ENCODE measurements at regions not wholly inside any gene's neighbourhood (a gene's known extent, or its start where the extent isn't known, plus 50 kb on each side); places are given as distances from the start of the nearest gene placed in this dataset.

DNA sequence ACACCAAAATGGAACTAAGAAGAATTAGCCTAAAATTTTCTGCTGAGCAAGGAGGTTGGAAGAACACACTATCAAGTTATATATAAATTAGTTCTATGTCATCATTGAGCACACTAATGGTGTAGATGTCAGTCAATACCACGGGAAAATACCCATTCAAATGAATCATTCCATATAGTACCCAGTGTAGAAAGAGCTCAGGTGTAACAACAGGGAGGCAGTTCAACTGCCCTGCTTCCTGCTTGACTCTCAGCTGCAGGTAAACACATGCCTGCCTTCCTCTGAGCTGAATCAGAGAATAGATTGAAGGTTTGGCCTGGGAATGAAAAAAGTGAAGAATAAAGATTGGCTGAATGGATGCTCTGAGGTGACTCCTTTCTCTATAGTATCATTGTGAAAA is 1088.0 kb downstream of the AGBL1 start:
- TF ChIP-seq, protein P1, sequence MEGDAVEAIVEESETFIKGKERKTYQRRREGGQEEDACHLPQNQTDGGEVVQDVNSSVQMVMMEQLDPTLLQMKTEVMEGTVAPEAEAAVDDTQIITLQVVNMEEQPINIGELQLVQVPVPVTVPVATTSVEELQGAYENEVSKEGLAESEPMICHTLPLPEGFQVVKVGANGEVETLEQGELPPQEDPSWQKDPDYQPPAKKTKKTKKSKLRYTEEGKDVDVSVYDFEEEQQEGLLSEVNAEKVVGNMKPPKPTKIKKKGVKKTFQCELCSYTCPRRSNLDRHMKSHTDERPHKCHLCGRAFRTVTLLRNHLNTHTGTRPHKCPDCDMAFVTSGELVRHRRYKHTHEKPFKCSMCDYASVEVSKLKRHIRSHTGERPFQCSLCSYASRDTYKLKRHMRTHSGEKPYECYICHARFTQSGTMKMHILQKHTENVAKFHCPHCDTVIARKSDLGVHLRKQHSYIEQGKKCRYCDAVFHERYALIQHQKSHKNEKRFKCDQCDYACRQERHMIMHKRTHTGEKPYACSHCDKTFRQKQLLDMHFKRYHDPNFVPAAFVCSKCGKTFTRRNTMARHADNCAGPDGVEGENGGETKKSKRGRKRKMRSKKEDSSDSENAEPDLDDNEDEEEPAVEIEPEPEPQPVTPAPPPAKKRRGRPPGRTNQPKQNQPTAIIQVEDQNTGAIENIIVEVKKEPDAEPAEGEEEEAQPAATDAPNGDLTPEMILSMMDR (IDR thresholded peaks at IDR 0.05): no peak
- H3K4me3 ChIP-seq: no peak overlapping the region
- ATAC-seq (no peak), DNase-seq (no peak)
- WGBS, 3 donors: 50 to 72% (median 61%) methylated on average over 1 of the region's 1 CpG
- H3K27me3 ChIP-seq (ENCODE audit: insufficient read depth in 3 of 3, low read length in 2 of 3): peaks cover 0 to 2% (median 0%) of the 10 kb centered on the region in 3 donors
- no peaks in the 10 kb centered on the region for H3K36me3 ChIP-seq (ENCODE audit: insufficient read depth in 1 of 2, low read depth in 1 of 2)
- intact Hi-C loops (cut with DNase I): no loop called here
- no peaks in the 10 kb centered on the region for H3K4me1 ChIP-seq
- H3K27ac ChIP-seq: no peak overlapping the region
- H3K9me3 ChIP-seq: no peaks in the 10 kb centered on the region

DNA sequence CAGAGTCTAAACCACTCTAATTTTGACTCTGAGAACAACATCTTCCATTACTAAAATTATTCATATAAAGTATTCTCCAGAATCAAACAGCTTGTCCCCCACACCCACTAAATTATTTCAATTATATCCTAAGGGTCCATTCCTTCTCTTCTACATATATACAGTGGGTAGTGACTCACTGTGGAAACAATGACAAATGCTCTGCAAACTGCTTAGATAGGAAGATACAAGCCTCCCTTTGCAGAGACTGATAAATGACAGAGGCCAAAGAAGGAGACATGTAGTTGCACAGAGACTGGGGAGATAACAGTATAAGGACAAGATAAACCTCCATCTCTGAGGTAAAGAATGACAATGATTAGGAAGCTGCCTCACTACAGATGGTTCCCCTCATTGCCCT is 1087.4 kb downstream of the AGBL1 start:
- ATAC-seq (no peak), DNase-seq (no peak)
- Histone ChIP-seq H3K36me3 (ENCODE audit: insufficient read depth in 1 of 2, low read depth in 1 of 2) (no peaks in the 10 kb centered on the region), H3K9me3 (no peaks in the 10 kb centered on the region), H3K27me3 (ENCODE audit: insufficient read depth in 3 of 3, low read length in 2 of 3) (peaks cover 0 to 2% (median 0%) of the 10 kb centered on the region in 3 donors), H3K27ac (no peak overlapping the region), H3K4me1 (no peaks in the 10 kb centered on the region), H3K4me3 (no peak overlapping the region)
- intact Hi-C loops (cut with DNase I): no loop called here
- TF ChIP-seq, protein P1 (IDR thresholded peaks at IDR 0.05): no peak

DNA sequence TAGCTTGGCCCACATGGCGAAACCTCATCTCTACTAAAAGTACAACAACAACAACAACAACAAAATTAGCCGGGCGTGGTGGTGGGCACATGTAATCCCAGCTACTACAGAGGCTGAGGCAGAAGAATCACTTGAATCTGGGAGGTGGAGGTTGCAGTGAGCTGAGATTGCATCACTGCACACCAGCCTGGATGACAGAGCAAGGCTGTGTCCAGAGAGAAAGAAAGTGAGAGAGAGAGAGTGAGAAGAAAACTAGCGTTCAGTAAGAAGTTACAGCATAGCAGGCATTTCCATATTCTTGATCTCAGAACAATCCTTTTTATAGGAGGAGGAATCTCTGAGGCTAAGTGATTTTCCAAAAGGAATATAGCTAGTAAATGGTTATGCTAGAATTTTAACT is 1076.1 kb downstream of the AGBL1 start:
- no peaks in the 10 kb centered on the region for H3K9me3 ChIP-seq
- no peak overlapping the region for H3K27ac ChIP-seq
- no peaks in the 10 kb centered on the region for H3K4me1 ChIP-seq
- H3K27me3 ChIP-seq (ENCODE audit: insufficient read depth in 3 of 3, low read length in 2 of 3): no peaks in the 10 kb centered on the region
- no peak for ATAC-seq
- H3K36me3 ChIP-seq (ENCODE audit: insufficient read depth in 1 of 2, low read depth in 1 of 2): no peaks in the 10 kb centered on the region
- intact Hi-C loops (cut with DNase I): no loop called here
- no peak overlapping the region for H3K4me3 ChIP-seq
- TF ChIP-seq, protein P1 (IDR thresholded peaks at IDR 0.05): no peak
- DNase-seq: no peak
- 82 to 84% (median 82%) methylated on average over 4 of the region's 4 CpGs for WGBS, 3 donors

DNA sequence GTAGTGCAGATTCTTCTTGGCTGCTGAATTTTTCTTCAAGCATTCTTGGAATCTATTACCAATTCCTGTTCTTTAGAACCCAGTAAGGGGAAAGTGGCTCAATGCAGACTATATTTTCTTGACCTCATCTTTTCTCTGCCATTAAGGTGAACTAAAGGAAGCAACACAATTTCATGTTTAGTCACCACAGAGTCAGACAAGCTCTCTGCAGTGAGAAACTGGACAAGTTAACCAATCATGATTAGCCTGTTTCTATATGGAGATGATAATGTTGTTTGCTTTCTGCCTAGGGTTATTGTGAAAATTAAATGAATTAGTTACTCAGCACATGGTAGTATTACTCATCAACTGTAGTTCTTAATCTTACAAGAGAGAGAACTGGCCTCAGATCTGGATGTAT is 1075.1 kb downstream of the AGBL1 start:
- intact Hi-C loops (cut with DNase I): no loop called here
- Histone ChIP-seq H3K4me3 (no peak overlapping the region), H3K4me1 (no peaks in the 10 kb centered on the region), H3K27me3 (ENCODE audit: insufficient read depth in 3 of 3, low read length in 2 of 3) (no peaks in the 10 kb centered on the region), H3K27ac (no peak overlapping the region), H3K9me3 (no peaks in the 10 kb centered on the region), H3K36me3 (ENCODE audit: insufficient read depth in 1 of 2, low read depth in 1 of 2) (no peaks in the 10 kb centered on the region)
- TF ChIP-seq, protein P1 (IDR thresholded peaks at IDR 0.05): no peak
- no peak for ATAC-seq
- DNase-seq: no peak

DNA sequence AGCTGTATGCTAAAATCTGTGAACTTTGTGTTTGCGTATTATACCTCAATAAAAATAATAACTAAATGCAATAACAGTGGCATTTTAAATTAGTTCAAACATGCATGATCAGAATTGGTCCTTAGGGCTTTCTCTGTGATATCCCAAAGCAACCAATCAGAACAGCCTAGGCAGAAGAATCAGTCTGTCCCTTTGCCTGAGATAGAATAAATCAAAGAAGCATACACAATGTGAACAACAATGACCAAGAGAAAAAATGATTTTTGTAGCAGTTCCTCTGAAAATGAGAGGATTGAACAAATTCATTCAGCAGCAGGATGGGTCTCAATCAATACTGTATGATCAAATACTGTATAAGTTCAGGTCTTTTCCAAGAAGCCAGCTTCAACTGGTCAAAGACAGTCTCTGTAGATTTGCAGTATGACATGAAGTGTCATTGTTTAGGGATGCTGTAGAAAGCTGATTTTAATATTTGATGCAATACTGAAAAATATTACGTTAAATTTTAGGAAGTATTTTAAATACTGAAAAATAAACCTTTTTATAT is 1071.6 kb downstream of the AGBL1 start:
- DNase-seq (no peak), ATAC-seq (no peak)
- no peaks in the 10 kb centered on the region for H3K27me3 ChIP-seq (ENCODE audit: insufficient read depth in 3 of 3, low read length in 2 of 3)
- no peak overlapping the region for H3K4me3 ChIP-seq
- intact Hi-C loops (cut with DNase I): no loop called here
- H3K27ac ChIP-seq: no peak overlapping the region
- H3K36me3 ChIP-seq (ENCODE audit: insufficient read depth in 1 of 2, low read depth in 1 of 2): no peaks in the 10 kb centered on the region
- H3K9me3 ChIP-seq: no peaks in the 10 kb centered on the region
- TF ChIP-seq, protein P1 (IDR thresholded peaks at IDR 0.05): no peak
- WGBS, 3 donors: 89 to 95% (median 91%) methylated on average over 2 of the region's 2 CpGs
- H3K4me1 ChIP-seq: no peaks in the 10 kb centered on the region

All from psoas muscle (tissue), 7 donors.